Esophagus squamous epithelium (tissue), 5 donors: ENCODE measurements at regions not wholly inside any gene's neighbourhood (a gene's known extent, or its start where the extent isn't known, plus 50 kb on each side); places are given as distances from the start of the nearest gene placed in this dataset.

Source experiments
- DNase-seq: peaks from one replicate; lab custom pipeline; 2025; lab: John Stamatoyannopoulos, UW
- H3K27ac ChIP-seq, 4 donors: fragments of 200-600 bp; sonication (generic); one replicate each; pipeline ENCODE4 v1.5.1; 2016 to 2019; ENCODE audit warnings: mild to moderate bottlenecking in 1 of 4
- H3K27me3 ChIP-seq, 4 donors: fragments of 200-600 bp; sonication (generic); 1 replicate in 3 of 4; 2 replicates in 1 of 4; pipeline versions ENCODE4 v1.5.1 to v1.6.0; 2017 to 2021; ENCODE audit warnings: antibody characterized with exemption in 1 of 4
- H3K36me3 ChIP-seq, 3 donors: fragments of 200-600 bp; sonication (generic); one replicate each; pipeline ENCODE4 v1.5.1; 2016 to 2019
- H3K4me1 ChIP-seq, 3 donors: fragments of 200-600 bp; sonication (generic); one replicate each; pipeline ENCODE4 v1.5.1; 2017 to 2019
- H3K4me3 ChIP-seq, 4 donors: fragments of 200-600 bp; sonication (generic); 1 replicate in 3 of 4; 2 replicates in 1 of 4; pipeline ENCODE4 v1.5.1; 2016 to 2019; ENCODE audit warnings: mild to moderate bottlenecking in 2 of 4, moderate library complexity in 1 of 4
- H3K9me3 ChIP-seq, 3 donors: fragments of 200-600 bp; sonication (generic); one replicate each; pipeline ENCODE4 v1.5.1; 2016 to 2019
- CTCF ChIP-seq, 6 experiments: fragments of 450-650 bp in 4 of 6; fragments of 200-600 bp in 2 of 6; sonication (generic) in 2 of 6; IDR thresholded peaks; one replicate each; pipeline ENCODE4 v1.5.1; 2016 to 2019; ENCODE audit warnings: antibody characterized with exemption in 6 of 6, mild to moderate bottlenecking in 4 of 6, moderate library complexity in 4 of 6
- POLR2A ChIP-seq, 4 donors: fragments of 450-650 bp; IDR thresholded peaks; one replicate each; pipeline ENCODE4 v1.6.1; 2017; ENCODE audit warnings: antibody characterized with exemption in 4 of 4, mild to moderate bottlenecking in 4 of 4, moderate library complexity in 3 of 4
- WGBS, 2 donors: methylation state at CpG; one replicate each; pipeline ENCODE4 v1.1.5; 2018; 5-methylcytosine and 5-hydroxymethylcytosine counted together
- intact Hi-C: fragments of 100-400 bp; cut with DNase I; formaldehyde crosslinking; loops from one replicate; pipeline ENCODE4 v1.15.0; 2022
- donor health status: DM: yes; HTN: yes; CAD: no.

GRCh38 chr3:182440101-182440500 lies 353.2 kb upstream of the ATP11B start:
- intact Hi-C loops = no loop called here
- Histone ChIP-seq H3K4me3 (no peak overlapping the region), H3K27me3 (no peaks in the 10 kb centered on the region), H3K36me3 (no peaks in the 10 kb centered on the region), H3K27ac (no peak overlapping the region), H3K4me1 (no peaks in the 10 kb centered on the region), H3K9me3 (no peaks in the 10 kb centered on the region)
- TF ChIP-seq POLR2A (IDR thresholded peaks at IDR 0.05) (no peak), CTCF (IDR thresholded peaks at IDR 0.05) (no peak)
- DNase-seq = no peak

GRCh38 chr3:182445576-182445975 lies 347.7 kb upstream of the ATP11B start:
- Histone ChIP-seq H3K27me3 (no peaks in the 10 kb centered on the region), H3K4me1 (no peaks in the 10 kb centered on the region), H3K4me3 (no peak overlapping the region), H3K27ac (no peak overlapping the region), H3K9me3 (no peaks in the 10 kb centered on the region), H3K36me3 (no peaks in the 10 kb centered on the region)
- DNase-seq = no peak
- WGBS, 2 donors = 64 to 78% methylated on average over 5 of the region's 5 CpGs
- TF ChIP-seq POLR2A (IDR thresholded peaks at IDR 0.05) (no peak), CTCF (IDR thresholded peaks at IDR 0.05) (no peak)
- intact Hi-C loops = no loop called here

- no peak overlapping the region for H3K27ac ChIP-seq
- no peaks in the 10 kb centered on the region for H3K4me1 ChIP-seq
- no peak for TF ChIP-seq POLR2A (IDR thresholded peaks at IDR 0.05)
- no peak overlapping the region for H3K4me3 ChIP-seq
- no peaks in the 10 kb centered on the region for H3K9me3 ChIP-seq
- intact Hi-C loops = no loop called here
- WGBS, 2 donors = 64 to 79% methylated on average over 6 of the region's 6 CpGs
- no peaks in the 10 kb centered on the region for H3K27me3 ChIP-seq
- no peak for DNase-seq
- no peaks in the 10 kb centered on the region for H3K36me3 ChIP-seq
These were observed 342.1 kb upstream of the ATP11B start for GRCh38 chr3:182450942-182451787.

GRCh38 chr3:182451871-182452270 lies 341.4 kb upstream of the ATP11B start:
- Histone ChIP-seq H3K27ac (no peak overlapping the region), H3K4me1 (no peaks in the 10 kb centered on the region), H3K36me3 (no peaks in the 10 kb centered on the region), H3K4me3 (no peak overlapping the region), H3K27me3 (no peaks in the 10 kb centered on the region), H3K9me3 (no peaks in the 10 kb centered on the region)
- WGBS, 2 donors = 74 to 86% methylated on average over 2 of the region's 2 CpGs
- intact Hi-C loops = no loop called here
- no peak for DNase-seq
- TF ChIP-seq CTCF (IDR thresholded peaks at IDR 0.05) (no peak), POLR2A (IDR thresholded peaks at IDR 0.05) (no peak)

- no peaks in the 10 kb centered on the region for H3K9me3 ChIP-seq
- H3K4me1 ChIP-seq = no peaks in the 10 kb centered on the region
- intact Hi-C loops = no loop called here
- H3K4me3 ChIP-seq = no peak overlapping the region
- DNase-seq = no peak
- no peak overlapping the region for H3K27ac ChIP-seq
- H3K27me3 ChIP-seq = no peaks in the 10 kb centered on the region
- TF ChIP-seq POLR2A (IDR thresholded peaks at IDR 0.05) = no peak
- TF ChIP-seq CTCF (IDR thresholded peaks at IDR 0.05) = no peak
- 52 to 85% methylated on average over 3 of the region's 3 CpGs for WGBS, 2 donors
- H3K36me3 ChIP-seq = no peaks in the 10 kb centered on the region
These were observed 338.3 kb upstream of the ATP11B start for GRCh38 chr3:182455011-182455410.
